Tibial nerve (tissue), 4 donors: ENCODE measurements at regions not wholly inside any gene's neighbourhood (a gene's known extent, or its start where the extent isn't known, plus 50 kb on each side); places are given as distances from the start of the nearest gene placed in this dataset.

ENCODE experiments used
- DNase-seq, 2 donors: peaks; one replicate each; pipeline ENCODE4 v3.0.0-alpha.2; 2019; ENCODE audit warnings: low spot score in 2 of 2
- H3K27ac ChIP-seq, 4 donors: fragments of 200-600 bp; sonication (generic) in 3 of 4; one replicate each; pipeline ENCODE4 v1.5.1; 2017 to 2019; ENCODE audit warnings: mild to moderate bottlenecking in 1 of 4
- H3K27me3 ChIP-seq, 2 donors: fragments of 200-600 bp; sonication (generic) in 1 of 2; one replicate each; pipeline versions ENCODE4 v1.5.1 to v1.6.0; 2017 to 2019
- H3K36me3 ChIP-seq, 3 donors: fragments of 200-600 bp; sonication (generic); one replicate each; pipeline ENCODE4 v1.5.1; 2018 to 2019
- H3K4me1 ChIP-seq, 4 donors: fragments of 200-600 bp; sonication (generic) in 3 of 4; one replicate each; pipeline ENCODE4 v1.5.1; 2017 to 2019
- H3K4me3 ChIP-seq, 4 donors: fragments of 200-600 bp; sonication (generic) in 3 of 4; one replicate each; pipeline ENCODE4 v1.5.1; 2017 to 2019; ENCODE audit warnings: mild to moderate bottlenecking in 1 of 4, moderate library complexity in 1 of 4
- H3K9me3 ChIP-seq, 4 donors: fragments of 200-600 bp; sonication (generic) in 3 of 4; one replicate each; pipeline ENCODE4 v1.5.1; 2017 to 2019
- CTCF ChIP-seq, 5 experiments: fragments of 200-600 bp in 3 of 5; fragments of 450-650 bp in 2 of 5; sonication (generic) in 3 of 5; IDR thresholded peaks; one replicate each; pipeline ENCODE4 v1.5.1; 2016 to 2019; ENCODE audit warnings: antibody characterized with exemption in 5 of 5, mild to moderate bottlenecking in 3 of 5, moderate library complexity in 2 of 5
- EP300 ChIP-seq, 2 donors: sonication (generic); formaldehyde crosslinking; IDR thresholded peaks; one replicate each; pipeline ENCODE4 v1.6.1; 2017; ENCODE audit warnings: antibody characterized with exemption in 2 of 2, mild to moderate bottlenecking in 1 of 2
- POLR2A ChIP-seq, 2 donors: fragments of 450-650 bp; IDR thresholded peaks; one replicate each; pipeline ENCODE4 v1.6.1; 2017; ENCODE audit warnings: antibody characterized with exemption in 2 of 2, mild to moderate bottlenecking in 2 of 2, moderate library complexity in 2 of 2
- WGBS, 2 donors: methylation state at CpG; one replicate each; pipeline ENCODE4 v1.1.5; 2018; 5-methylcytosine and 5-hydroxymethylcytosine counted together

DNA sequence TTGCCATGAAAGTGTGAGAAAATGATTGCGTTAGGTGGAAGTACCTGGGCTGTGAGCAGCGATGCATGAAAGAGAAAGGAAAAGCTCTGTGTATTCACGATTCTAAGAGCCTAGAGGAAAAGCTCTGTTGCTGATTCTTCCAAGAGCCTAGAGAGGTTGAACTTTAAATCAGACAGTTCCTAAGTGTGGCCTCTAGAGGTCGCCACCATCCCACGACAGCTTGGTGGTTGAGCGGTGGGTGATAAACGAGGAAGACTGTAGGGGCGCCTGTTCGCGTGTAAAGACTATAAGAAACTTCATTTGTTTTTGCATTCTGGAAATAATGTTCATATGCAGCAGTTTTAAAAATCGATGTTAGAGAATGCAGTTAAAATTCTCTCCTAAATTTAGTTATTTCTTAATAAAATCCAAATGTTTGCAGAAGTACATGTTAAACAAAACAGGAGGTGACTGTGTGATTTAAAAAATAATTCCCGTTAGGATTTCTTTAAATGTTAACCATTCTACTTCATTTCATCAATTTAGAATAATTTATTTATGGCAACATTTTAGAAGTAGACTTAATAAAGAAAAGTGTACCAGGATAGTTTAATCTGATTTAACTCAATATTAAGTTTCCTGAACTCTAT is 107.7 kb downstream of the TENT4A start:
- no peaks in the 10 kb centered on the region for H3K27me3 ChIP-seq
- H3K9me3 ChIP-seq: peaks cover 0 to 31% (median 4%) of the 10 kb centered on the region in 4 donors
- H3K27ac ChIP-seq: no peak overlapping the region
- no peak overlapping the region for H3K4me3 ChIP-seq
- peaks cover 0 to 6% (median 0%) of the 10 kb centered on the region in 4 donors for H3K4me1 ChIP-seq
- no peaks in the 10 kb centered on the region for H3K36me3 ChIP-seq
- 27 to 32% methylated on average over 12 of the region's 12 CpGs for WGBS, 2 donors
- TF ChIP-seq CTCF (IDR thresholded peaks at IDR 0.05): peak in 2 of 5 experiments; percentile 17 to 22
- no peak for TF ChIP-seq EP300 (IDR thresholded peaks at IDR 0.05)
- TF ChIP-seq POLR2A (IDR thresholded peaks at IDR 0.05): no peak
- DNase-seq: no peak

DNA sequence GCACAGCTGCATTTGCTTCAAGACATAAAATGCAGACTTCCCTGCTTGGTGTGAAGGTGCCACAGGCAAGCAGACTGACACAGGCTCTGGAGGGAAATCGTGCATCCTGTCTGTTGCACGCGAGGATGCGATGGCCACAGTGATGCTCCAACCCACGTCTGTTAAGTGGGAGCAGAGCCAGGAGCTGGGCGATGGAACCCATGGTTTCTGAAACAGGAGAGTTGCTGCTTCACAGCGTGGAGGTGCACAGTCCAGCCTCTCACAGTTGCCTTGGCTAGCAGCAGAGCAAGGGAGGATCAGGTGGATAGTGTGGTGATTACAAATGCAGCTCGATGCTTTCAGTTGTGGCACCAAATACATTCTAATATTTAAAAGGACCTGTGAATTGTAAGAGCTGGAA is 108.8 kb downstream of the TENT4A start:
- H3K27me3 ChIP-seq: no peaks in the 10 kb centered on the region
- TF ChIP-seq CTCF (IDR thresholded peaks at IDR 0.05): no peak
- TF ChIP-seq EP300 (IDR thresholded peaks at IDR 0.05): no peak
- H3K27ac ChIP-seq: no peak overlapping the region
- no peak overlapping the region for H3K4me3 ChIP-seq
- peaks cover 0 to 31% (median 4%) of the 10 kb centered on the region in 4 donors for H3K9me3 ChIP-seq
- WGBS, 2 donors: 78 to 87% methylated on average over 8 of the region's 8 CpGs
- DNase-seq: no peak
- H3K36me3 ChIP-seq: no peaks in the 10 kb centered on the region
- peaks cover 0 to 6% (median 0%) of the 10 kb centered on the region in 4 donors for H3K4me1 ChIP-seq

DNA sequence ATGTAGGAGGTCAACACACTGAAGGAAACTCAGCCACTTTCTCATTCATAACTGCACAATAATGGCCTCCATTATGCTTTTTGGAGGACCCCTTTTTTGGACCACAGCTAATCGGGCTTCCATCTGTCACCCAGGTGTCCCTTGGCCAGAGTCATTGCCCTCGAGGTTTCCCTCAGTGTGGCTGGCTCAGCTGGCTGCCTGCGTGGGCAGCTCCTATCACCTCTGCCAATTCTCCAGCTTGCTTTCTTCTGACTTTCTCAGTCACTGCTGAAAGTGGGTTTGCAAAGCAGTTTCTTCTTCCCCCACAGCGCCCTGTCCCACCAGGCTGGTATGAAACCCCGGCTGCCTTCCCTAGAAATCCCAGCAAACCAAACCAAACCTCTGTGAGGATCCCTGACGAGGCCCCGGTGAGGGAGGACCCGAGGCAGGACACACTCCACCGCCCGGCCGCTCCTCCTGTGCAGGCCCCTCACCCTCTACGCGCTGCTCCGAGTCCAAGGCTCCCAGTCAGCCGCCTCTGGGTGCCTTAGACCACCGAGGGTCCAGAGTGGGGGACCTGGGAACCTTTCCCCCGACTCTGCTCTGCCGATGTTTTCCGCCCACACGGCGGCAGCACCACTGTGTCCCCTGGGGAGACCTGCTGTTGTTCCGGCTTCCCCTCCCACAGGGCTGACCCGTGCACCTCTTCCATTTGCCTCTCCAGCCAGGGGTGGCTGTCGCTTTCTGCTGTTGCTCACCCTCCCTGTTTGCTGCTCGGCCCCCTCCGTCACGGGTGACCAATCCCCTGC is 109.5 kb downstream of the TENT4A start:
- TF ChIP-seq CTCF (IDR thresholded peaks at IDR 0.05) (no peak), EP300 (IDR thresholded peaks at IDR 0.05) (no peak), POLR2A (IDR thresholded peaks at IDR 0.05) (no peak)
- Histone ChIP-seq H3K4me1 (peaks cover 0 to 6% (median 0%) of the 10 kb centered on the region in 4 donors), H3K4me3 (no peak overlapping the region), H3K27me3 (no peaks in the 10 kb centered on the region), H3K27ac (no peak overlapping the region), H3K36me3 (no peaks in the 10 kb centered on the region), H3K9me3 (peaks cover 0 to 31% (median 4%) of the 10 kb centered on the region in 4 donors)
- WGBS, 2 donors: 64% methylated on average over 26 of the region's 27 CpGs
- DNase-seq: no peak

GRCh38 chr5:6823996-6824395 is 110.8 kb downstream of the TENT4A start:
- Histone ChIP-seq H3K9me3 (peaks cover 0 to 31% (median 4%) of the 10 kb centered on the region in 4 donors), H3K27me3 (no peaks in the 10 kb centered on the region), H3K36me3 (no peaks in the 10 kb centered on the region), H3K4me3 (no peak overlapping the region), H3K4me1 (peaks cover 0 to 6% (median 0%) of the 10 kb centered on the region in 4 donors), H3K27ac (no peak overlapping the region)
- WGBS, 2 donors: 68% methylated on average over 10 of the region's 10 CpGs
- DNase-seq: no peak
- TF ChIP-seq POLR2A (IDR thresholded peaks at IDR 0.05): no peak
- no peak for TF ChIP-seq CTCF (IDR thresholded peaks at IDR 0.05)
- TF ChIP-seq EP300 (IDR thresholded peaks at IDR 0.05): no peak

- H3K4me3 ChIP-seq: no peak overlapping the region
- no peak overlapping the region for H3K27ac ChIP-seq
- no peaks in the 10 kb centered on the region for H3K36me3 ChIP-seq
- no peak for TF ChIP-seq CTCF (IDR thresholded peaks at IDR 0.05)
- DNase-seq: no peak
- no peaks in the 10 kb centered on the region for H3K27me3 ChIP-seq
- WGBS, 2 donors: 51 to 67% methylated on average over 6 of the region's 6 CpGs
- peaks cover 0 to 24% (median 3%) of the 10 kb centered on the region in 4 donors for H3K9me3 ChIP-seq
- H3K4me1 ChIP-seq: no peaks in the 10 kb centered on the region
These were observed 112.5 kb downstream of the TENT4A start for GRCh38 chr5:6825678-6826244.
